GM18505 (cell line): ENCODE measurements at regions not wholly inside any gene's neighbourhood (a gene's known extent, or its start where the extent isn't known, plus 50 kb on each side); places are given as distances from the start of the nearest gene placed in this dataset.

Experiments used
- ATAC-seq: cut with Tn5 transposase; IDR thresholded peaks from one replicate; pipeline ENCODE4 v1.9.1; 2021; ENCODE audit not compliant: unreplicated experiment
- POLR2A ChIP-seq: IDR thresholded peaks from 4 replicates; pipeline ENCODE4 v1.6.1; 2011; ENCODE audit warnings: borderline replicate concordance; ENCODE audit not compliant: insufficient read depth, insufficient read length; ENCODE audit errors: extremely low read depth

DNA sequence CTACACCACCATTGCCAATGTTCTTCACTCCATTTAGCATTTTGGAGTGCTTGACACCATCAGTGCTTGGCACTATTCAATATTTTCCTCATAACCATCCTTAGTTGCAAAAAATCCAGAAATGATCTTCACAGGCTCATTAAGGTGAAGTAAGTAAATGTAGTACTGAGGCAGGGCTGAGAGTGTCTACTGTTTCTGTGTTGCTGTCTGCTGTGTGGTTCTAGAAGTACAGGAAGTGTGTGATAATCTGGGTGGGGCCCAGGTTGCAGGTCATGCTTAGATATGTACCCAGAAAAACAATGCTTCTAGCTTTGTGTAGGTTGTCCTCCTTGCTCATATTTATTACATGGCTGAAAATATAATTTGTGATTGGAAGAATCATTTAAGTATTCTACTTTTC lies 411.8 kb upstream of the CCDC179 start:
- ATAC-seq, result no peak
- TF ChIP-seq POLR2A, result no peak

DNA sequence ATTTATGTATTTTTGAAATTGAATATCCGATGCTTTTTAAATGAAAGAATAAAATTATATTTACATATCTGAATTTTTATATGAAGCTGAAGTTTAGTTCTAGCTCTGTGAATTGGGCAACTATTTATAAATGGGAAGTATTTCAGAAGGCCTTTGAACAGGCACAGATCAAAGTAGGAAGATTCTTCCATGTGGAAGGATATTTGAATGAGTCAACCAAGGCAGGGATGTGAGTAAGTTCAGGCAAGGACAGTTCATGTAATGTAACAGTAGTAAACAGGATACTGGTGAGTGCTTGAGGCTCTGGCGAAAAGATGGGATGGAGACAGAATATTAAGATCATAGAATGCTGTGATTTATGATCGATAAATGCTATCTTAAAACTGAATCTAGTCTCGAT lies 417.8 kb upstream of the CCDC179 start:
- ATAC-seq, result no peak
- TF ChIP-seq POLR2A, result no peak

DNA sequence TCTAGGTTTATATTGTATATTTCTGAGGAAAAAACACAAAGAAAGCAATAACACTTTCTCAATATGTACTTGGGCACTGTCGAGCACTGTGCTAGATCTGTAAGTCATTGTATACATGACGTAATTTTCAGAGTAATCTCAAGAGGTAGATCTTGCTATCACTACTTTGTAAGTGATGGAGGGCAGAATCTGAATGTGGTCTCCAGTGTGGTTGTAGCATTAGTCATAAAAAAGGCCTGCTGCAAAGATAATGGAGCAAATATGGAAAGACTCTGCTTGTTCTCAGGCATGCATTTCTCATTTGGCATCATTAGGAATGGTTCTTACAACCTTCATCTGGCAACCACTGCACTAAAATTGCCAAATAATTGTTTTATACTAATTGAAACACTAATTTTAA lies 419.8 kb upstream of the CCDC179 start:
- TF ChIP-seq POLR2A, result no peak
- ATAC-seq, result no peak

DNA sequence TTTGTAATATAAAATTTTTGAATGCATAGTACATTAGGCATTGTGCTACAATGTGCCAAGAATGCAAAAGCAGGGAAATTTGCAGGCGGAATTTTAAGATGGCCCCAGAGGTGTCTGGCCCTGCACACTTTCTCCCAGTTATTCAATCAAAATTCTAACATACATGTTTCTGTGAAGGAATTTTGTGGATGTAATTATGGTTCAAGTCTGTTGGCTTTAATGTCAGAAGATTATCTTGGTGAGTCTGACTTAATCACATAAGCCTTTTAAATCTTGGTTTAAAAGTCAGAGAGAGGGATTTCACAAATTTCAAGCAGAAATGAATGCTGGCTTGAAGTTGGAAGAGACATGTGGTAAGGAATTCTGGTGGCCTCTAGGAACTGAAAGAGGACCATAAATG lies 423.4 kb upstream of the CCDC179 start:
- no peak for ATAC-seq
- TF ChIP-seq POLR2A, result no peak

DNA sequence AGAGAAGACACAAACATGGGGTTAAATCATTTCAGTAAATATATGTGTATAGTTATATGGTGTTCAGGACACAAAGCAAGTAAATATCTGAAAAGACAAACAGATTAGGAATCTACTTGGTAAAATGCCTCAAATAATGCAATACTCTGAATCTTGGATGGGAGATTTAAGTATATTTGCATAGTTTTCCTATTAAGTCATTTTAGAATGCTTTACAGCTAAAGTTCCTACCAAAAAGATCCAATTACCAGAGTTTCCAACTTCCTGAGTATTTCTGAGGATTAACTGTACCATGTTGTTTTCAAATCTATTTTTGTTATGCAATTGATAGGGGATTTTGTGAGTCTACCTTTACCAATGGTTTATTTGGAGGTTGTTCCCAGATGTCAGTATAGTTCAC lies 424.4 kb upstream of the CCDC179 start:
- no peak for TF ChIP-seq POLR2A
- no peak for ATAC-seq

DNA sequence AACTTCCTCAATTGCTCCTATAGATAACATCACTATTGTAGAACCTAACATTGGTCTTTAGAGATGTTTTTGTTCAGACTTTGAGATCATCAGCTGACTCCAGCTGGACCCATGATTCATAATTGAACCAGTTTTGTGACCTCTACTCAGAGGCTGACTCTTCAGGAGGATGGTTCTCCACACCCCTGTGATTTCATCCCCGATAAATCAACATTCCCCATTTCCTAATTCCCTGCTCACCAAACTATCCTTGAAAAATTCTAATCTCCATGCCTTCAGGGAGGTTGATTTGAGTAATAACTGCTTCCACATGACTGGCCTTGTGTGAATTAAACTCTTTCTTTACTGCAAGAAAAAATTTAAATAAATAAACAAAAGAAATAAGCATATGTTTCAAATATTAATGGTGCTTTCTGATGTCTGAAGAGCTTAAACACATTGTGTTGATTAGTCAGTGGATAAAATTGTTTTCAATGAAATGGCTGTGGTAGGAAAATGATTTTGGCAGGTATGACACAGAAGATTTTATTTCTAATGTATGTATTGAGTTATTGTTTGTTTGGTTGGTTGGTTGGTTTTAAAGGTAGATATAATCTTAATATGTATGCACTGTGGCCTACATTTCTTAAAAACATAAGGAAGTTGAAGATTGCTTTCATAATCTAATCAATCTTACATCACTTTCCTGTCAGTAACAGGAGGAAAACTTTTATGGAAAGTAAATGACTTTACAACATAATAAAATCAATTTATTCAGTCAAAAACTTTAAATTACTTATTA lies 427.9 kb upstream of the CCDC179 start:
- ATAC-seq, result no peak
- TF ChIP-seq POLR2A, result no peak

DNA sequence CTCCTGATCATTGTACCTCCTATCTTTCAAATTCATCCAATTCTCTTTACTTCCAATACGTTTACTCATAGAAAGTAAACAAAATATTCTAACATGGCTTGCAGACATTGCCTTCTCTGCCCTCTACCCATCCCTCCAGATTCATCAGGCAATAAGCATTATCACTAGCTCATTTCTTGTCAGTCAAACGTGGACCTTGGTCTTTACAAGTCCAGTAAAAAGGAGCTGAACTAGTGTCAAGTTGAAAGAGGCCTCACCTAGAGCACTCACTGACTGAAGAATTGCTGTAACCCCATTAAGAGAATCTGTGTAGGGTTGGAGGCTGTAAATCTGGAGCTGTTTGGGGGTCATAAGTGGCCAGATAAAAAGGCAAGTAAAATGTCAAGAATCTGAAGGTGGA lies 435.0 kb upstream of the CCDC179 start:
- no peak for TF ChIP-seq POLR2A
- no peak for ATAC-seq

DNA sequence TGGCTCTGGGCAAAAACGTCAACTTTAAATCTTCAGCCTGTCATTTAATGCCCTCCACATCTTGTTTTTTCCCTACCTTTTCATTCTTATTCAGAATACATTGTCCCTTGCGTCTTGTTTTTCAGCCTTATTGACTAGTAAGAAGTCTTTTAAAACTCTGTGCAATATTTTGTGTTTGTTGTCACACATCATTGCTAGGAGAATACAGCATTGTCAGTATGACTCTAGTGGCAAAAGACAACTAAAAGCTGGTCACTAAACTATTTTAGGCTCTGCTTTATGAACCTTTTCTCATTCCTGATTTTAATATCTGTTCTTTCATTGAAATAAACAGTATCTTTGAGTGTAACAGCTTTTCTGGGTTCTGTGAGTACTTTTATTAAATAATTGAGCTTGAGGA lies 447.8 kb upstream of the CCDC179 start:
- ATAC-seq, result no peak
- TF ChIP-seq POLR2A, result no peak

DNA sequence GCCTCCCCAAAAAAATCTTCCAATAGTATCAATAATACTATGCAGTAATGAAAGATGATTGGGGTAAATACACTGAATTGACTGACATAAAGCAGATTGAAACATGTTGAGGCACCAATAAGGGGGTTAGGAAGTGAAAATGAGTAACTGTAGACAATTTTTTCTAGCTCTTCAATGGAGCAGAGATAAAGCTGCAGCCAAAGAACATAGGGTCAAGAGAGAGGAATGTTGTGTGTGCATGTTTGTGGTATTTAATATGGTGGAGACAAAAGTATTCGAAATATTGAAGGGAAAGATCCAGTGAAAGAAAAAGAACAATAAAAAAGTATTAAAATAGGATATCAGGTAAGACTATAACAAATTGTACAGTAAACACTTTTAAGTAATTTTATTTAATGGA lies 450.0 kb upstream of the CCDC179 start:
- ATAC-seq, result no peak
- no peak for TF ChIP-seq POLR2A

DNA sequence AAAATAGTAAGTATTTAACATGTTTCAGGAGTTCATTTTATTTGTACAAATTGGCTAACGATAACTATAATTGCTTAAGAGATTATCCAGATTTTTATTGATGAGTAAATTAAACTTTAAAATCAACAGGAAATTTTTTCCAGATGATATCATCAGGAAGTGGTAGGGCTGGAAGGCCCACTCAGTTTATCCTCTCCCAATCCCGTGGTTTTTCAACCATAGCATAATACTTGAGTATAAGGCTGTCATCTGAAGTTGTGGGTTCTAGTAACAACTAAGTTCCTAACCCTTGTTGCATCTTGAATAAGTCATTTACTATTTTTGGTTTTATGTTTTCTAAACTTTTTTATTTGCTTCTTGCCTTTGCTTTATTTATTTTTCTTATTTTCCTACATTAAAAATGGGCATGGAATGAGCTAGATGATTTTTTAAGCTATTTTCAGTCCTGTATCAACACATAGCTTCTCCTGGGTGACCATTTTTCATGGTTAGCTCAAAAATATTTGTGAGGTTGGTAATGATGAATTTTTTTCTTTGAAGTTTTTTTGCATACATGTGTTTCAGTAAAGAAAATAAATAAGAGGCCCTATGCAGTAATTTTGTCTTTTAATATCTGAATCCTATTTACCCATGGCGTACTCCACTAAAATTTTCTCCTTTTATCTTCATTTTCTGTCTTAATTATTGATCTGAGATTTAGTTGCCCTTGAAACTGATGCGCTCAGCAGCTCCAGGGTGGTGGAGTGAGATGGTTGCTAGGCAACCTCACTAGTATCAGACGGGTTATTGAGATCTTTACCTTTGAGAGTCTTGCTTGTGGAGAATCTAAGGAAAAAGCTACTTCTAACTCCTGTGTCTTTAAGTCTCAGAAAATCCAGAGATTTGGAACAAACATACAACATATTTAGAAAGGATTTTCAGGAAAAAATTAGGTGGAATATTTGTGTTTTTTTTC lies 452.0 kb upstream of the CCDC179 start:
- no peak for ATAC-seq
- no peak for TF ChIP-seq POLR2A

DNA sequence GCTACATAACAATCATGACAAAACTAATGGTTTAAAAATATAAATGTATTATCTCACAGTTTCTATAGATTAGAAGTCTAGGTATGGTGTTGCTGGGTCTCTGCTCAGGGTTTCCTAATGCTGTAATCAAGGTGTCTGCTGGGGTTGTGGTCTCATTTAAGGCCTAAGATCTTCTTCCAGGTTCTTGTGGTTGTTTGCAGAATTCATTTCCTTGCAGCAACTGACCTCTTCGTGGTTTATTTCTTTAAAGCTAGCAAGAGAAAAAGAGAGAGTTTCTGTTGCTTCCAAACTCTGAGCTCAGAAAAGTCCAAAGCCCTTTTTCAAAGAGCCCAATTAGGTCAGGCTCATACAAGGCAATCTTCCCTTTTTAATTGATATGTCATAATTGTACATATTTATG lies 452.7 kb upstream of the CCDC179 start:
- no peak for ATAC-seq
- TF ChIP-seq POLR2A, result no peak

DNA sequence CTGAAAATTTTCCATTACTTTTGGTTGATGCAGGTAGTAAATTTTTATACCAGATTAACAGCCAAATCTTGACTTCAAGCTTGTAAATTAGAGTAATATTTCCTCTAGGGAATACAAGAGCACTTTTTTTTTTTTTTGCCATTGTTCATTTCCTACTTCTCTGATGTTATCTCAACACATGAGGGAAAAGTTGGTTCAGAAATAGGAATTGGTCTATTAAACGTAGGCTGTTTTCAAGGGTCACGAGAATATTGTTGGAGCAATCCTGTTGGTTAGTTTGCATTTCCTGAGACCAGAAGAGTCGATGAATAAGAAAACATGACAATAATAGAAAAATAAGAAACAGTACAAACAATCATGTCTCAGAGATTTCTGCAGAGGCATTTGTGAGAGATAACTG lies 453.9 kb upstream of the CCDC179 start:
- no peak for TF ChIP-seq POLR2A
- no peak for ATAC-seq

DNA sequence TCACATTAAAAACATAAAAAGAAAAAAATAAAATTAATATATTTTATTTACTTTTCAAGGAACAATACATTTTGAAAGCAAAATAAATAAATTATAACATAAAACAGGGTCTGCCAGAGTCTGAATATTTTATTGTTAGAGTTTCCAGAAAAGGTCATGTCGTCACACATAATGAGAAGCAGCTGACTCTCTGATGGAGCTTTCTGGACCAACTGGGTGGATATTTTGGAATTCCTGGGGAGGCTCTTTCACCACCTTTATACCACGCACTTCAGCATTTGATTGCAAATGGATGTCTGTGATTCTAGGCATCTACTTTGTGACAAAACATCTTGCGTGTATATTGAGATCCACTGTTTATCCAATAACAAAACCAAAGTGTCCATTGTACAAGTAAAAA lies 455.0 kb upstream of the CCDC179 start:
- ATAC-seq, result no peak
- TF ChIP-seq POLR2A, result no peak

DNA sequence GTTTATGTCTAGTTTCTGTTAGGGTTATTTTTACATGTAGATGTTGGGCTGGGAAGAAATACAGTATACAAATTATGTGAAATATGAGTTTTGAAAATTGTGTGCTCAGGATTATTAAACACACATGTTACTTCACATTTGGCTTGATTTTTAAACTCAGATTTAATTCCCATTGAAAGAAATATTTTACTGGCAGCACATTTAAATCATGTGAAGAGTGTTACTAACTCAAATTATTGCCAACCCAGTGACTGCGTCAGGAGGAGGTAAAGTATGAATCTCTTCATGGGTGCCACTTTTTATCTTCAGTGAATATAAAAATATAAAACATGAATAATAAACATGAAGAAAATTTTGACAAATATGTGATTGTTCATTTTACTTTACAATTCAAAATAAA lies 457.5 kb upstream of the CCDC179 start:
- no peak for ATAC-seq

More for the DNA sequence above, 457.5 kb upstream of the CCDC179 start:
- no peak for TF ChIP-seq POLR2A
